ENCODE measurements at regions not wholly inside any gene's neighbourhood (a gene's known extent, or its start where the extent isn't known, plus 50 kb on each side); places are given as distances from the start of the nearest gene placed in this dataset.
"Not testable (repeated sequence)": the region's sequence is repeated elsewhere in the genome, so short reads cannot be mapped to it uniquely, and the experiment has no call there.

DNA sequence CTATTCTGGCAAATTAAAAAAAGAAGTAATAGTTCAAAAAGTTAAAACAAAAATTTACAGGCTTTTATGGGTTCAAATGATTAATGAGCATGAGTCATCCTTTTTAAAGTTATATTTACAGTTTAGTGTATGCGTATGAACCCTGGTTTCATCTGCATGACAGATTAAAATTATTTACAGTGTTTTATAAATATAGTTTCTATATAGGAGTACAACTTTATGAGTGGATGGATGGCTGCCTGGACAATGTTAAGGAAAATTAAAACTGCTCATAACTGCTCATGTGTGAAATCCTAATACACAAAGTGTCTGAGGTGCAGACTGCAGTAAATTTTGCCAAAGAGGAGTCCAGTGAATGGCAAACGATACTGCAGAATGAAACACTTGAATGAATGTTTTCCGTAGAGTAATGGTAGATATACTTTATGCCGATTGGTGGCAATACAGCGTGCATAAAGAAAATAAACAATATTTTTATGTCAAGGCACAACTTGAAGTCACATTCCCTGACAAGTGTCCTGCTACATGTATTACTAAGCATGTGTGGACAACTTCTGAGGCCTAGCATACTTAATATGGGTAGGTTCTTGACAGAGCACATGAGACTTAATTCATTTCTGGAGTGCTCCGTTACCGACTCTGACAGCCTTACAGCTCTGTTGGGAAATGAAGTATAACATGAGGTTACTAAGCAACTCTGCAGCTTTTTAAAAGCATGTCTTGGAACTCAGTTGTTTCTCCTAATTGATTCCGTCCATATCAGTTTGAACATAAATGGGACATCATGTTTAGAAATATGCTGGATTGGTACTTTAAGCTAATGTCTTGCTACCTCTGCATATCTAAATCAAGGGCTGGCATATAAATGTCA lies 985.6 kb upstream of the PCDH7 start:
- H3K4me3 ChIP-seq: no peak overlapping the region
- no peaks in the 10 kb centered on the region for H3K36me3 ChIP-seq
- no peak for TF ChIP-seq EP300 (IDR thresholded peaks at IDR 0.05)
- TF ChIP-seq POLR2A (IDR thresholded peaks at IDR 0.05): no peak
- no peak for TF ChIP-seq POLR2AphosphoS5 (IDR thresholded peaks at IDR 0.05)
- TF ChIP-seq, protein P1, sequence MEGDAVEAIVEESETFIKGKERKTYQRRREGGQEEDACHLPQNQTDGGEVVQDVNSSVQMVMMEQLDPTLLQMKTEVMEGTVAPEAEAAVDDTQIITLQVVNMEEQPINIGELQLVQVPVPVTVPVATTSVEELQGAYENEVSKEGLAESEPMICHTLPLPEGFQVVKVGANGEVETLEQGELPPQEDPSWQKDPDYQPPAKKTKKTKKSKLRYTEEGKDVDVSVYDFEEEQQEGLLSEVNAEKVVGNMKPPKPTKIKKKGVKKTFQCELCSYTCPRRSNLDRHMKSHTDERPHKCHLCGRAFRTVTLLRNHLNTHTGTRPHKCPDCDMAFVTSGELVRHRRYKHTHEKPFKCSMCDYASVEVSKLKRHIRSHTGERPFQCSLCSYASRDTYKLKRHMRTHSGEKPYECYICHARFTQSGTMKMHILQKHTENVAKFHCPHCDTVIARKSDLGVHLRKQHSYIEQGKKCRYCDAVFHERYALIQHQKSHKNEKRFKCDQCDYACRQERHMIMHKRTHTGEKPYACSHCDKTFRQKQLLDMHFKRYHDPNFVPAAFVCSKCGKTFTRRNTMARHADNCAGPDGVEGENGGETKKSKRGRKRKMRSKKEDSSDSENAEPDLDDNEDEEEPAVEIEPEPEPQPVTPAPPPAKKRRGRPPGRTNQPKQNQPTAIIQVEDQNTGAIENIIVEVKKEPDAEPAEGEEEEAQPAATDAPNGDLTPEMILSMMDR (IDR thresholded peaks at IDR 0.05): no peak
- H3K27me3 ChIP-seq: no peaks in the 10 kb centered on the region
- no peaks in the 10 kb centered on the region for H3K4me1 ChIP-seq
- H3K9me3 ChIP-seq: no peaks in the 10 kb centered on the region
- no peak overlapping the region for H3K27ac ChIP-seq
- DNase-seq (ENCODE audit: low spot score in 2 of 2): no peak
- 73% methylated on average over 8 of the region's 8 CpGs for WGBS

DNA sequence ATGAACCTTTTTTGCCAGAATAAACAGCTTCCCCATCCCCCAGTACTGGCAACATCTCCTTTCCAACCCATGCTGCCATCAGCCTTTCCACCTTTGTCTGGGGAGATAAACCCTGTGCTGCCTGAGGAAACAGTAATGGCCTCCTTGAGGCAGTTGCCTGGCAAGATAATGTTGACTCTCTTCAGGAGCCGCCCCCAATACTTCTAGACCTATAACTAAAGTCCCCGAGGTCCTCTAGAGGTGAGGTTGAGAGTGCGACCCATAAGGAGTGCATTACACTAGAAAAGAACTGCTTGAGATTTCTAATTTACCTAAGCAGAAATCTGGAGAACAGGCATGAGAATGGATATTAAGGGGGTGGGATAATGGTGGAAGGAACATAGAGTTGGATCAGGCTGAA lies 963.2 kb upstream of the PCDH7 start:
- H3K36me3 ChIP-seq: no peaks in the 10 kb centered on the region
- 57% methylated on average over 3 of the region's 3 CpGs for WGBS
- no peak overlapping the region for H3K27ac ChIP-seq
- DNase-seq (ENCODE audit: low spot score in 2 of 2): no peak
- H3K27me3 ChIP-seq: no peaks in the 10 kb centered on the region
- H3K4me3 ChIP-seq: no peak overlapping the region
- no peaks in the 10 kb centered on the region for H3K4me1 ChIP-seq
- TF ChIP-seq POLR2AphosphoS5 (IDR thresholded peaks at IDR 0.05): no peak
- no peaks in the 10 kb centered on the region for H3K9me3 ChIP-seq

DNA sequence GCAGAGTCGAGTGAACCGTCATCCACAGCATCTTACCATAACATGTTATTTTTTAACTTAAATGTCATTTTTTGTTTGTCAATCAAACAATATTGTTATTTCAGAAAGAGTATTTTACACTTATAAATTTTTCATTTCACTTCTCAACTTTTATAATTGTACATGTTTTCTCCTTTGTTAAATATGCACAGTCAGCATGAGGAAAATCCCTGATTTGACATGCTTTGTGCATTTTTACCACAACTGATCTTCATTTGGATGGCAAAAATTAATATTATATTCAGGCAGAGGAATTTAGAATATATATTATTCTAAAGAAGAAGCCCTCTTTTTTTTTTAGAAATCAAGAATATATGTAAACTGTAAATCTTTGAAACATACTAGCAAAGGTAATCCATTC lies 958.0 kb upstream of the PCDH7 start:
- H3K4me3 ChIP-seq: no peak overlapping the region
- TF ChIP-seq POLR2A (IDR thresholded peaks at IDR 0.05): no peak
- no peak for TF ChIP-seq EP300 (IDR thresholded peaks at IDR 0.05)
- TF ChIP-seq, protein P1 (IDR thresholded peaks at IDR 0.05): no peak
- TF ChIP-seq POLR2AphosphoS5 (IDR thresholded peaks at IDR 0.05): no peak
- H3K4me1 ChIP-seq: no peaks in the 10 kb centered on the region
- no peaks in the 10 kb centered on the region for H3K36me3 ChIP-seq
- 94% methylated on average over 2 of the region's 2 CpGs for WGBS
- no peaks in the 10 kb centered on the region for H3K27me3 ChIP-seq
- no peak for DNase-seq (ENCODE audit: low spot score in 2 of 2)
- H3K9me3 ChIP-seq: no peaks in the 10 kb centered on the region
- no peak overlapping the region for H3K27ac ChIP-seq

DNA sequence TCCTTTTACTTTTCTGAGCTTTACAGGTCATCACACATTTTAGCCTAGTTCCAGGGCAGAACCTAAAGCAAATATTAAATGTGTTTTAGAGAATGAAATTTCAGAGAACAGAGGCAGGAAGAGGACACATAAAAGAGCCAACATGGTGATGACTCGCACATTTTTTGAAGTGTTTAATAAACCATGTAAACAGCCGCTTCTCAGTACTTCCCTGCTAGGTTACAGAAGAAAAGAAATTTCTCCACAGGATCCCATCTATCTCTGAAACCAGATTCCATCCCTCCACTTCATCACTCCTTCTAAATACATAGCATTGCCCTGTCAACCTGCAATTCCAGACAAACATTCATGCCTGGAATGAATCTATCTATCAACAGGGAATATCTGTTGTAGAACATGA lies 949.5 kb upstream of the PCDH7 start:
- no peaks in the 10 kb centered on the region for H3K36me3 ChIP-seq
- H3K9me3 ChIP-seq: no peaks in the 10 kb centered on the region
- no peak overlapping the region for H3K27ac ChIP-seq
- H3K4me1 ChIP-seq: no peaks in the 10 kb centered on the region
- no peak for DNase-seq (ENCODE audit: low spot score in 2 of 2)
- TF ChIP-seq EP300 (IDR thresholded peaks at IDR 0.05): no peak
- no peak for TF ChIP-seq POLR2A (IDR thresholded peaks at IDR 0.05)
- TF ChIP-seq, protein P1 (IDR thresholded peaks at IDR 0.05): no peak
- no peak for TF ChIP-seq POLR2AphosphoS5 (IDR thresholded peaks at IDR 0.05)
- H3K27me3 ChIP-seq: no peaks in the 10 kb centered on the region
- 74% methylated on average over 2 of the region's 2 CpGs for WGBS
- no peak overlapping the region for H3K4me3 ChIP-seq

DNA sequence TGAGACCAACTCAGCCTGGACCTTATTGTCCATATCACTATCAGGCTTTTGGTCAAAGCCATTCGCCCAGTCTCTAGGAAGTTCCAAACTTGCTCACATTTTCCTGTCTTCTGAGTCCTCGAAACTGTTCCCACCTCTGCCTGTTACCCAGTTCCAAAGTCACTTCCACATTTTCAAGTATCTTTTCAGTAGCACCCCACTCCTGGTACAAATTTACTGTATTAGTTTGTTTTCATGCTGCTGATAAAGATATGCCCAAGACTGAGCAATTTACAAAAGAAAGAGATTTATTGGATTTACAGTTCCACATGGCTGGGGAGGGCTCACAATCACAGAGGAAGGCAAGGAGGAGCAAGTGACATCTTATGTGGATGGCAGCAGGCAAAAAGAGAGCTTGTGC lies 932.0 kb upstream of the PCDH7 start:
- H3K27me3 ChIP-seq; H3K27ac ChIP-seq; H3K9me3 ChIP-seq; H3K4me1 ChIP-seq; DNase-seq (ENCODE audit: low spot score in 2 of 2); H3K36me3 ChIP-seq; H3K4me3 ChIP-seq: not testable (repeated sequence)
- 68% methylated on average over 2 of the region's 2 CpGs for WGBS

DNA sequence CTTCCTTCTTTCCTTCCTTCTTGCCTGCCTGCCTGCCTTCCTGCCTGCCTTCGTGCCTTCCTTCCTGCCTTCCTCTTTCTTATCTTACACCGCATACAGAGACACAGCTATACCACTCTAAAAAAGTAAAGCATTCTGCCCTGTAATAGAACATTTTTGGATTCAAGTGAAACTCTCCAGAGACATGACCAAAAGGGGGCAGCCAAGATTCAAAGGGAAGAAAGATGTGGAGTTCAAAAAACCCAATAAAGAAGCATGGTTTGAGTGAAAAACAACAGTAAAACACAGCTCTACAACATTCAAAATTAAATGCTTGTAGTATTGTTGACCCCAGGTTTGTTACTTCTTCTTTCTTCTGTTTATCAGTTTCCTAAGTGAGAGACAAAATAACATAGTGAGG lies 914.9 kb upstream of the PCDH7 start:
- TF ChIP-seq POLR2A (IDR thresholded peaks at IDR 0.05): no peak
- TF ChIP-seq, protein P1 (IDR thresholded peaks at IDR 0.05): no peak
- no peak for TF ChIP-seq EP300 (IDR thresholded peaks at IDR 0.05)
- no peak for TF ChIP-seq POLR2AphosphoS5 (IDR thresholded peaks at IDR 0.05)
- no peaks in the 10 kb centered on the region for H3K9me3 ChIP-seq
- no peak overlapping the region for H3K27ac ChIP-seq
- no peaks in the 10 kb centered on the region for H3K36me3 ChIP-seq
- 63% methylated on average over 2 of the region's 2 CpGs for WGBS
- no peaks in the 10 kb centered on the region for H3K27me3 ChIP-seq
- no peaks in the 10 kb centered on the region for H3K4me1 ChIP-seq
- DNase-seq (ENCODE audit: low spot score in 2 of 2): no peak
- H3K4me3 ChIP-seq: no peak overlapping the region

All from suprapubic skin (tissue), 4 donors.